Ishikawa (cell line): ENCODE measurements at regions not wholly inside any gene's neighbourhood (a gene's known extent, or its start where the extent isn't known, plus 50 kb on each side); places are given as distances from the start of the nearest gene placed in this dataset.

Source experiments
- CEBPB ChIP-seq: IDR thresholded peaks from 2 replicates; pipeline ENCODE4 v1.6.1; 2012
- CREB1 ChIP-seq: IDR thresholded peaks from 2 replicates; pipeline ENCODE4 v1.6.1; 2012; ENCODE audit warnings: low read depth
- EGR1 ChIP-seq: IDR thresholded peaks from 2 replicates; pipeline ENCODE4 v1.6.1; 2012
- EP300 ChIP-seq: IDR thresholded peaks from 2 replicates; pipeline ENCODE4 v1.6.1; 2012; ENCODE audit warnings: borderline replicate concordance
- FOXM1 ChIP-seq: IDR thresholded peaks from 2 replicates; pipeline ENCODE4 v1.6.1; 2012; ENCODE audit warnings: low read depth, borderline replicate concordance
- NFIC ChIP-seq: IDR thresholded peaks from 2 replicates; pipeline ENCODE4 v1.6.1; 2012
- RAD21 ChIP-seq: IDR thresholded peaks from 2 replicates; pipeline ENCODE4 v1.6.1; 2012; ENCODE audit warnings: low read depth
- TAF1 ChIP-seq: IDR thresholded peaks from 2 replicates; pipeline ENCODE4 v1.6.1; 2012; ENCODE audit warnings: low read depth, mild to moderate bottlenecking
- TCF12 ChIP-seq: IDR thresholded peaks from 2 replicates; pipeline ENCODE4 v1.6.1; 2012; ENCODE audit warnings: low read depth
- TEAD4 ChIP-seq: IDR thresholded peaks from 2 replicates; pipeline ENCODE4 v1.6.1; 2012
- YY1 ChIP-seq: IDR thresholded peaks from 2 replicates; pipeline ENCODE4 v1.6.1; 2012; ENCODE audit warnings: low read depth
- ZBTB7A ChIP-seq: IDR thresholded peaks from 2 replicates; pipeline ENCODE4 v1.6.1; 2012; ENCODE audit warnings: low read depth
- TF ChIP-seq, protein P1 (sequence below): IDR thresholded peaks from 2 replicates; pipeline ENCODE4 v1.6.1; 2012
- TF ChIP-seq, protein P2 (sequence below): IDR thresholded peaks from 2 replicates; pipeline ENCODE4 v1.6.1; 2012; ENCODE audit warnings: low read depth, mild to moderate bottlenecking
- TF ChIP-seq, protein P3 (sequence below): IDR thresholded peaks from 2 replicates; pipeline ENCODE4 v1.6.1; 2012

DNA sequence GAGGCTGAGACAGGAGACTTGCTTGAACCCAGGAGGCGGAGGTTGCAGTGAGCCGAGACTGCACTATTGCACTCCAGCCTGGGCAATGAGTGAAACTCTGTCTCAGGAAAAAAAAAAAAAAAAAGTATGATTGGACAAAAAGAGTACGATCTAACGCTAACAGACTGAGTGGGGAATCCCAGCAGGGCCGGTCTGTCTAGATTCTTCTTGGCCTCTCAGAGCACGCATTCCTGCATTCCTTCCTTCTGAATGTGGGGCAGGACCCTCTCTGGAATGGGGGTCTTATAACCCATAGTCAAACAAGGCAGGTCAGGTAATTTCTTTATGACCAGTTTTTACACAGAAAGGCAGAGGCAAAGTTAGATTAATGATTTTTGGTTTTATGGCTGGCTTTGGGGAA, 92.0 kb upstream of the PPM1J start:
- TF ChIP-seq EGR1 (no peak), ZBTB7A (0 out of 2 replicates have a peak, but pooled peaks have one; percentile 31), TEAD4 (peak; percentile 70)

DNA sequence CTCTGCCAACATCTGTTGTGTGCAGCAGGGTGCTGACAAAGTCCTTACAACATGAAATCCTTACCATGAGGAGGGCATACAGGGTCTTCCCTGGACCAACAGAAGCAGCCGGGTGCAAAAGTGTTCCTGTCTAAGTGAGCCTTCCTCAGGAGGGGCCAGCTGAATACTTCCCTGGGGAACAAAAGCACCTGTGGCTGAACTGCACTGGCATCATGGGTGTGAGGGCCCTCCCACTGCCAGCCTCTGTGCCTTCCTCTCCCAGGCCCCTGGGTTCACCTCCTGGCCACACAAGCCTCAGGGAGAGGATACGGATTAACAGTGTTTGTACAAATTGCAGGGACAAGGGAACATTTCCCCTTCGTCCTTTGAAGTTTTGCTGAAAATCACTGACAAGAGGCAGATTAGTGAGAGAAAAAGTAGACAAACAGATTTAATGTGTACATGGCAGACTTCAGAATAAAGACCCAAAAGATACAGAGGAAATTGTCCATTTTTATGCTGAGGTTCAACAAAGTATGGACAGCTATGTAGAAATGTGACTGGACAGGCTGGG, 91.0 kb upstream of the PPM1J start:
- no peak for TF ChIP-seq CEBPB
- no peak for TF ChIP-seq CREB1
- no peak for TF ChIP-seq FOXM1
- TF ChIP-seq, protein P1, sequence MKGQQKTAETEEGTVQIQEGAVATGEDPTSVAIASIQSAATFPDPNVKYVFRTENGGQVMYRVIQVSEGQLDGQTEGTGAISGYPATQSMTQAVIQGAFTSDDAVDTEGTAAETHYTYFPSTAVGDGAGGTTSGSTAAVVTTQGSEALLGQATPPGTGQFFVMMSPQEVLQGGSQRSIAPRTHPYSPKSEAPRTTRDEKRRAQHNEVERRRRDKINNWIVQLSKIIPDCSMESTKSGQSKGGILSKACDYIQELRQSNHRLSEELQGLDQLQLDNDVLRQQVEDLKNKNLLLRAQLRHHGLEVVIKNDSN = no peak
- TF ChIP-seq TEAD4 = no peak
- no peak for TF ChIP-seq RAD21
- TF ChIP-seq YY1 = no peak
- no peak for TF ChIP-seq EP300
- TF ChIP-seq, protein P2, sequence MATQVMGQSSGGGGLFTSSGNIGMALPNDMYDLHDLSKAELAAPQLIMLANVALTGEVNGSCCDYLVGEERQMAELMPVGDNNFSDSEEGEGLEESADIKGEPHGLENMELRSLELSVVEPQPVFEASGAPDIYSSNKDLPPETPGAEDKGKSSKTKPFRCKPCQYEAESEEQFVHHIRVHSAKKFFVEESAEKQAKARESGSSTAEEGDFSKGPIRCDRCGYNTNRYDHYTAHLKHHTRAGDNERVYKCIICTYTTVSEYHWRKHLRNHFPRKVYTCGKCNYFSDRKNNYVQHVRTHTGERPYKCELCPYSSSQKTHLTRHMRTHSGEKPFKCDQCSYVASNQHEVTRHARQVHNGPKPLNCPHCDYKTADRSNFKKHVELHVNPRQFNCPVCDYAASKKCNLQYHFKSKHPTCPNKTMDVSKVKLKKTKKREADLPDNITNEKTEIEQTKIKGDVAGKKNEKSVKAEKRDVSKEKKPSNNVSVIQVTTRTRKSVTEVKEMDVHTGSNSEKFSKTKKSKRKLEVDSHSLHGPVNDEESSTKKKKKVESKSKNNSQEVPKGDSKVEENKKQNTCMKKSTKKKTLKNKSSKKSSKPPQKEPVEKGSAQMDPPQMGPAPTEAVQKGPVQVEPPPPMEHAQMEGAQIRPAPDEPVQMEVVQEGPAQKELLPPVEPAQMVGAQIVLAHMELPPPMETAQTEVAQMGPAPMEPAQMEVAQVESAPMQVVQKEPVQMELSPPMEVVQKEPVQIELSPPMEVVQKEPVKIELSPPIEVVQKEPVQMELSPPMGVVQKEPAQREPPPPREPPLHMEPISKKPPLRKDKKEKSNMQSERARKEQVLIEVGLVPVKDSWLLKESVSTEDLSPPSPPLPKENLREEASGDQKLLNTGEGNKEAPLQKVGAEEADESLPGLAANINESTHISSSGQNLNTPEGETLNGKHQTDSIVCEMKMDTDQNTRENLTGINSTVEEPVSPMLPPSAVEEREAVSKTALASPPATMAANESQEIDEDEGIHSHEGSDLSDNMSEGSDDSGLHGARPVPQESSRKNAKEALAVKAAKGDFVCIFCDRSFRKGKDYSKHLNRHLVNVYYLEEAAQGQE = no peak
- TF ChIP-seq, protein P3, sequence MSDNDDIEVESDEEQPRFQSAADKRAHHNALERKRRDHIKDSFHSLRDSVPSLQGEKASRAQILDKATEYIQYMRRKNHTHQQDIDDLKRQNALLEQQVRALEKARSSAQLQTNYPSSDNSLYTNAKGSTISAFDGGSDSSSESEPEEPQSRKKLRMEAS = no peak
- TF ChIP-seq ZBTB7A = no peak
- TF ChIP-seq EGR1 = no peak
- no peak for TF ChIP-seq NFIC
- no peak for TF ChIP-seq TCF12
- no peak for TF ChIP-seq TAF1

DNA sequence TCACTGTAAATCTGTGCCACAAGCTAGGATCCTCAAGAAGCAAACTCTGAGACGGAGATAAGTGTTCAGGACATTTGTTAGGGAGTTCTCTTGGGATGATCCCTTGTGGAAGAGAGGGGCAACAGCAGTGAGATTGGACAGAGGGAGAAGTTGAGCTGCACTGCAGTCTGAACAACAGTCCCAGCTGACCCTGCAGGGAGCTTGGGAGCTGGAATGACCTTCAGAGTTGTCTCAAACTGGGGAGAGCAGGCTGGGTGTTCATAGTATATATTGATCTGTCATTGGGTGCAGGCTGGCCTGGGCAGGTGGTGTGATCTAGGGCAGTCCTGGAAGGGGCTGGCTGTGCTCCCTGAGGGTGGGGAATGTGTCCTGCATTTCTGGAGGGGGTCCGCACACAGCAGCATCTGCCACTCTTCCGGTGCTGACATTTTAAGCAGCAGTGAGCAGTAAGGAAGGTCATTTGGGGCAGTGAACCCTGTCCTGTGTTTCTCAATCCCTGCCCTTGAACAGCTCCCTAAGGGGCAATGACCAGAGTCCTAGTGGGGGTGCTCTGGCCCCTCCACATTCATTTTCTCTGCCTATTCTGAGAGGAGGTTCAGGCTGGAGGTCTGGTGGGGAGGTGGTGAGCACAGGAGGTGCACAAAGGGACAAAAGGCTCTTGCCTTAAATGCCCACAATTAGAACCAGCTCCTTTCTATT, 90.2 kb upstream of the PPM1J start:
- TF ChIP-seq TAF1 (no peak), FOXM1 (no peak), ZBTB7A (no peak), NFIC (no peak), CEBPB (no peak), YY1 (no peak), TCF12 (no peak), EGR1 (no peak), TEAD4 (no peak), RAD21 (no peak), EP300 (no peak), CREB1 (no peak)
- TF ChIP-seq, protein P1 = no peak
- TF ChIP-seq, protein P3 = no peak
- TF ChIP-seq, protein P2 = no peak

DNA sequence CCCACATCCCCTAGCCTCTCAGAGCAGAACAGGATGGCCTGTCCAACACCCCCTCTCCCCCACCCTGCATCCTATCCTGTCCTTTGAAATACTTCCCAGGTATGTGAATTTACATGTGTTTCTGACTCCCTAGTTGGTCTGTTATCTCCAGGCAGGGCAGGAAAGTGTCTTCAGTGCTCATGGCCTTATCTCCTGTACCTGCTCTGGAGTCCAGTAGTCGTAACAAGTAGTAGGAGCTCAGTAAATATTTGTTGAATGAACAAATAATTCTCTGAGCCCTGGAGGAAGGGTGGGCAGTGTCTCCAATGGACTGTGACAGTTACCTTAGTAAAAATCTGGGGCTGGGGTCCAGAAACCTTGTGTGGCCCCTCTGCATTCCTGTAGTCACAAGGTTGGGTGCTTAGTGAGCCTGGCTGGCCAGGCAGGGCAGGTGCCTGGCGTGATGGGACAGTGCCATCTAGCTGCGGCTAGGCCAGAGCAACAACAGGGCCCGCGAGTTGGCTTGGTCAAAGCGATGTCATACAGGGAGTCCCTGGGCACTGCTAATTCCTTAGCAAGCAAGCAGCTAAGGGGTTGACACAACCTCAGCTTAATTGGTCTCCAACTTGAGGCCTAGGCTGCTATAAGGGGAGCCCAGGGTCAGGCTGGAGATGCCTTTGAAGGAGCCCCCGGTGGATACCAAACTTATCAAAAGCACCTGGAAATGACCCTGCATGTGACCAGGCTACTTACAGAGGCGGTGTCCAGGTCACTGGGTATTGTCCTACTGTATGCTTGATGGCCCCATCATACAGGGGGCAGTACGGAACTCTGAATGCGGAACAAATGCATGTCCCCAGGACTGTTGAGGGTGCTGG, 89.0 kb upstream of the PPM1J start:
- TF ChIP-seq RAD21 = peak; percentile 100
- no peak for TF ChIP-seq TCF12
- TF ChIP-seq EP300 = no peak

DNA sequence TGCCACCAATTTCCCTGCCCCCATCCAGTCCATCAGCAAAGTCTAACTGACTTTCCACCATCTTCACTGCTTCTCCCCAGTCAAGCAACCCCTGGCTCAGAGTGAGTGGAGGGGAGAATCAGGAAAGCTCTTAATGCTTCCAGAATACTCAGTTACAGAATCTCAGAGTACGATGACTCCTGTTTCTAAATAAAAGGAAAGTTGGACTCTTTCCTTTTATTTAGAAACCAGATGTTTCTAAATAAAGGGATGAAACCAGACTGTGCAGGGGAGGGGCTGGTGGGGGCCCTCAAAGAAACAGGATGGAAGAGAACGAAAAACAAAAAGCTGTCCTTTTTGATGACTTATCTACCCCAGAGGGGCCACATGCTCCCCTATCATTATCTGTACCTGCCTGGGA, 85.2 kb upstream of the PPM1J start:
- TF ChIP-seq ZBTB7A (no peak), RAD21 (no peak), TEAD4 (no peak), YY1 (no peak), TCF12 (no peak), CREB1 (no peak)
- TF ChIP-seq, protein P3 = no peak
